HK-2 (cell line): ENCODE measurements at regions not wholly inside any gene's neighbourhood (a gene's known extent, or its start where the extent isn't known, plus 50 kb on each side); places are given as distances from the start of the nearest gene placed in this dataset.

Experiments used
- DNase-seq: peaks from one replicate; pipeline ENCODE4 v3.0.0-alpha.2; 2018; ENCODE audit not compliant: unreplicated experiment

- no peak for DNase-seq
Observed at GRCh38 chr12:58190618-58191017, 249.3 kb downstream of the ATP23 start.

GRCh38 chr12:58196971-58197370 is 255.6 kb downstream of the ATP23 start:
- no peak for DNase-seq

- no peak for DNase-seq
Observed at GRCh38 chr12:58202933-58203718, 261.8 kb downstream of the ATP23 start.

DNA sequence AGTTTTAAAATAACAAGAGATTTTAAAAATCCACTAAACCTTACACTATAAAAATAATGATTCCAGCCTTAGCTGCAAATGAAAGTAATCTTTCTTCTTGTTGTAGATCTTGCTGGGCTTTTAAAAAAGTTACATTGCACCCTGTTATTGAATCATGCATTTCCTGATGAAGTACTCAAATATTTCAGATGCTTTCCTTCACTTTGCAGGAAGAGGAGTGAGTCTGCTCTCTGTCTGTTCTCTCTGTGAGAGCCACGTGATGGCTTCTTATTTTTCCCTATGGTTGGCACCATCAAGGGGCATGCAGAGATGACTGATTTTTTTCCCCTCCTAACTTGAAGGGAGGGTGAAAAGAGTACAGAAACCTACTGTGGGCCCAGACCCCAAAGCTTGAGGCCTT is 262.7 kb downstream of the ATP23 start:
- DNase-seq: no peak

- no peak for DNase-seq
Observed at GRCh38 chr12:58206876-58207275, 265.5 kb downstream of the ATP23 start.

DNA sequence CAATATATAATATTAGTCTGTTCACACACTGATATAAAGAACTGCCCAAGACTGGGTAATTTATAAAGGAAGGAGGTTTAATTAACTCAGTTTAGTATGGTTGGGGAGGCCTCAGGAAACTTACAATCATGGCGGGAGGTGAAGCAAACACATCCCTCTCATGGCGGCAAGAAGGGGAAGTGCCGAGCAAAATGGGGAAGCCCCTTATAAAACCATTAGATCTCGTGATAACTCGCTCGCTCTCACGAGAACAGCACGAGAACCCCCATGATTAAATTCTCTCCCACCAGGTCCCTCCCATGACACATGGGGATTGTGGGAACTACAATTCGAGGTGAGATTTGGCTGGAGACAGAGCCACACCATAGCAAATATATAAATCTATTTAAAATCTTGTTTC is 269.8 kb downstream of the ATP23 start:
- no peak for DNase-seq

GRCh38 chr12:58217130-58217529 is 275.8 kb downstream of the ATP23 start:
- DNase-seq: no peak

GRCh38 chr12:58224536-58225105 is 283.3 kb downstream of the ATP23 start:
- DNase-seq: no peak

DNA sequence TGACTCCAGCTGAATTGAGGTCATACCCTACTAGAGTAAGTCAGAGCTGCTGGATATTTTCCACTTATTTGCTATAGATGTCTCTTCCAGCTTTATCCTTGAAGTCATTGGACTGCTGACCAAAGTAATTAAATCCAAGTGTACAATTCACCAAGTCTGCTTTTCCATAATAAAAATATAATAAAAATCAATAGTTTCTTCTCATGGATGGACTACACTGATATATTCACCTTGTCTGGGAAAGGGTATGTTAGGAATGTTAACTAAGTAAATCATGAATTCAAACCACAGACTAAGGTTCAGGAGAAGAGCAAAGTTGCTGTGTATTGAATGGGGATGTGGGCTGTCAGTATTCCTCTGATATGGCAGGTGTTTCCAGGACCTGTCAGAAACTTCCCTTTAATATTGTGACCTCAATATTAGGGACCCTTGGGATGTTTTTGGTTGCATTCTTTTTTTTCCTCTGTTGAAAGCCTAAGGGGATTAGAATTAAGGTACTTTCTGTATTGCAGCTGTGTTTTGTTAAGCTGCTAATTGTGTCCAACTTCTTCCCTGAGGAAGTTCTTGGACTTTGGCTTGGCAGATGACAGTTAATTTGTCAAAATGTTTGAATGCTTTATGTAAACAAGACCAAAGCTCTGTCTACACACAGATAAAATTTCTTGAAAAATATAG is 284.0 kb downstream of the ATP23 start:
- DNase-seq: no peak

GRCh38 chr12:58233886-58234285 is 292.5 kb downstream of the ATP23 start:
- DNase-seq: no peak

DNA sequence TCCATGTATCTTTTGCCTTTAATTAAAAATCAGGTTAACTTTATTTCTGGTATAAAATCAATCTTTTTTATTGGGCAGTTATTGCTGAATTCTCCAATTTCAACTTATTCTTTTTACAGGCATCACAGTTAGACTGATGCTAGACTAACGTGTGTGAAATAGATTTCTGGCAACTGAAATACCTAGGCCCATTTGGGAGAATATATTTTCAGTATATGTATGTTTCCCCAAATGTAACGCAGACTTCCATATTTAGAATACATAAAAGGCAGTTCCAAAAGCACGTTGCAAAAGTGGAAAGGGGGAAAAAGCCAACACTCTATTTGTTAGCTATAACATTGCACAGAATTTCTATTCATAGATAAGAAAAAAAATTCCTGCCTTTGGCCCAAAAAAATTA is 297.0 kb downstream of the ATP23 start:
- DNase-seq: no peak

DNA sequence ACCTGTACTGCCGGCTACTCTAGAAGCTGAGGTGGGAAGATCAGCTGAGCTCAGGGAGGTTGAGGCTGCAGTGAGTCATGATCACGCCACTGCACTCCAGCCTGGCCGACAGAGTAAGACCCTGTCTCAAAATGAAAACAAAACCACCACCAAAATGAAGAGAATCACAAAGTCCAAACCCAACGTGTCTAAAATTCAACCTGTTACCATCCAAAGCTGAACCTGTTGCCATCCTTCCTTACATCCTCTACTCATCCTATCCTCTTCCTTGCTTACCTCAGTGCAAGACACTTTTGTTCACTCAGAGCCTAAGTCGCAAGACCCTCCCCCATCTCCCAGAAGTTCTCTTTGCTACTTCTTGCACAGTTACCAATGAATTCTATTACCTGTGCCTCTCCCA is 299.7 kb downstream of the ATP23 start:
- DNase-seq: no peak

- DNase-seq: no peak
Observed at GRCh38 chr12:58242796-58243630, 301.6 kb downstream of the ATP23 start.

DNA sequence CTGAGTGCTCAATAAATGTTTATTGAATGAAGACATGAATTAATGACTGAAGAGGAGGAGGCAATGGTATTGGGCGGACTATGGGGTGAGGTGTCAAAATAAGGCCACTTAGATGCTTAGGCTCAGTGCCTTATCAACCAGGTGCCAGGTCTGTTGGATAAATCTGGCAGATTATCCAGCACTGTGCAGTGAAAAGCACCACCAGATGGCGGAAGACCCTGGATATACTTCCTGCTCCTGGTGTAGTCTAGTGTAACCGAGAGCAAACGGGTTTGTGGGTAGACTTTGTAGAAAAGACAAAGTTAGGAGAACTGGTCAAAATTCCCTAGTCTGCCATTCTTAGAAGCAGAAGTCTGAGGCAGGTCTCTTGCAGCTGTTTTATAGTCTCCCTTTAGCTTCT is 306.3 kb downstream of the ATP23 start:
- no peak for DNase-seq

GRCh38 chr12:58248599-58248998 is 307.2 kb downstream of the ATP23 start:
- DNase-seq: no peak

DNA sequence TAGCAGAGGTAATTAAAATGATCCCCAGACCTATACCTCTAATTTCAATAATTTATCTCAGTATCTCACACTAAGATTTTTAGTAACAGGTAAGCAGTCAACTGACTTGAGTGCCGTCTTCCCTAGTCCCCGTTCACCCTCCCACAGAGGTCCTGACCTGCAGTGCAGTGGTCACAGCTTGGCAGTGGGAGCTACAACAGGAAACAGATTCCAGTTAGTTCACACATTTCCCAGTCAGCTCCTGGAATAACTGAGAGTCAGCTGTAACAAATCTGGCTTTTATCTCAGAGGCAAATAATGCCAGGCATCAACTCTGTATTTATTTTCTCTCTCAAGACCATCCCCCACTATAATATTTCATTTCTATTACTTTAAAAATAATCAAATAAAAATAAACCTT is 308.2 kb downstream of the ATP23 start:
- DNase-seq: peak; percentile 8

DNA sequence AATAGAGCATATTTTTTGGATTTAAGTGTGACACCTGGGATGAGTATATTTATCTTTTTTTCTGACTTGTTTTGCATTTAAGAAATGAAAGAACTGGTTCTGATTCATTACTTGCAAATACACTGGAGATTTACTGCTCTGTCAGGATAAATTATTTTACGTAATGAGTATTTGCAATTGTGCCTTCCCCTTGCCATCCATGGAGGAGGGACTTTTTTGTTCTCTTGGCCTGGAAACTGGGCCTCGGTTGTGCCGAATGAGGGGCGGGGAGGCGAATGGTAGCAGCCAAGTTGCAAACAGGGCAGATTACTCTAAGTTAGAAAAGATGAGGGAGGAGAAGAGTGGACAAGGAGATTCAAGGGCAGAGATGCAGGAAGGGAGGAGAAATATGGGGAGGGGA is 308.7 kb downstream of the ATP23 start:
- no peak for DNase-seq

DNA sequence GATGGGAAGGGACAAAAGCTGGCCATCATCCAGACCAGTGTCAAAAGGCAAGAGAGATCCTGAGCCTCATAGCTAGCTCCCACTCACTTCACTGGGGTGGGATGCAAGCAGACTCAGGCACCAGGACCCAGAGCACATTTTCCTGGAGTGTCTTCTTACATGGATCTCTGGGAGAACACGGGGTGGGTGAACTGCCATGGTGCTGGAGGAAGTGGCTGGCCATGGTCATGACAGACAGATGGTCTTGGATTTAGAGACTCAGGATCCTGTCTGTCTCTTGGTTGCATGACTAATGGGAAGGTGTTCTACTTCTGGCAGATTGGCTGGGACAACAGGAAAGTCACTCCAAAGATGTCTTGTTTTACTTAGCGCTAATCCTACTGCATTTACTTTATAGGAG is 311.5 kb downstream of the ATP23 start:
- DNase-seq: no peak

- no peak for DNase-seq
Observed at GRCh38 chr12:58253663-58254062, 312.3 kb downstream of the ATP23 start.

DNA sequence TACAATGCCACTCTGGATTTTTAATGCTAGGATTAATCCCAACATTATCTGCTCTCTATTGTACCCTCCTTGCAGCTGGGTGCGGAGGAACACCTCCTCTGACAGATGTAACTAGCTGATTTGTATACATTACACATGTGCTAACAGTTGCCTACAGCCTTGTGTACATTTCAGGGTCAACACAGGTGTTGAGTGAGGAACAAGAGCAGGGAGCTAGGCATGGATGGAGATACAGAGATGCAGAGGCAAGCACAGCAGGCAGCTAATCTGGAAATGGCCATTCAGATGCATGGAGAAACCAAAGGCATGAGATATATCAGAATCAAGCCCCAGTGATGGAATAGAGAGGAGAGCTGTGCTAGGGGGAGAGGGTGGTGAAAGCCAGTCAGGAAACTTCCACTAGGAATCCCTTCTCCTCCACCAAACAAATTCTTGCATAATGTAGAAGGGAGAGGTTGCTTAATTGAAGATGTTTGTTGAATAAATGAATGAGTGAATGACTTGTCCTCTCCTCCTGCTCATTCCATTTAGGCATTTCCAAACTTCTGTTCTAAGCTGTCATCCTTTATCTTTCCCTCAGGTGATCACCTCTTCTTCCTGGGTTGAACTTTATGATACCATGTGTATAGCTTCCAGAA is 313.2 kb downstream of the ATP23 start:
- DNase-seq: no peak

DNA sequence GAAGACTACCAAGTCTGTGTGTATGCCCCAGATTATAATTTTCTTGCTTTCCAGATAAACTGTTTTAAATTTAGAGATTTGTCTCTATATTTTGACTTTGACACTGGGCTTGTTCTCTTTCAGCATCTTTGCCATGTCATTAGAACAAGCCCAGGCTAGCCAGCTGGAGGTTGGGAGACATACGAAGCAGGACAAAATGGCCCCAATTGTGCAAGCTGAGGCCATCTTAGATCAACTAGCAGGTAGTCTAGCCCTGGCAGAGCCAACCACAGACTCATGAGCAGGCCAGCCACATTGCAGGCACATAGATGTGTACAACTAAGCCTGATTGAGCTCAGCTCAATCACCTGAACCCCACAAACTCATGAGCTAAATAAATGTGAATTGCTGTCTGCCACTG is 321.4 kb downstream of the ATP23 start:
- DNase-seq: no peak

DNA sequence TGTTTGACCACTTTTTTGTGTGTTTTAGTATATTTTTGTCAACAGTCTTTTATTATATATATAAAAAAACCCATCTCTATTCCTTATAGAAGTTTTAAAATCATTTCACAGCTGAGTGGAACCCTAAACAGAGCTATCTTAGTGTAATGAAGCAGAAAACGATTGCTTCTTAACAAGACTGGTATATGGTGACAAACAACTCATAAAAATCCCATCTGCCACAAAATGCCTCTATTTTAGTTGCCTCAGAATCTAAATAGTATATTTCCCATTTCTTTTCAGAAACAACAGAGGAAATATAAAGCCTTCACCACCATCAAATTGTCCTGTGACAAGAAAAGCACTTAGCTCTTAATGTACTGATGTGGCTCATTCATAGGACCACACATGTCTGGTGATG is 322.4 kb downstream of the ATP23 start:
- no peak for DNase-seq
